Rectal smooth muscle tissue (tissue), 1 donor: ENCODE measurements at regions not wholly inside any gene's neighbourhood (a gene's known extent, or its start where the extent isn't known, plus 50 kb on each side); places are given as distances from the start of the nearest gene placed in this dataset.

ENCODE experiments used
- H3K27ac ChIP-seq: one replicate; pipeline ENCODE4 v1.7.0; 2013; ENCODE audit warnings: low read depth, low read length, inconsistent platforms
- H3K27me3 ChIP-seq: one replicate; pipeline ENCODE4 v1.7.0; 2013; ENCODE audit warnings: low read length; ENCODE audit not compliant: control insufficient read depth, insufficient read depth
- H3K36me3 ChIP-seq: one replicate; pipeline ENCODE4 v1.7.0; 2013; ENCODE audit warnings: low read length; ENCODE audit not compliant: control insufficient read depth, insufficient read depth
- H3K4me1 ChIP-seq: one replicate; pipeline ENCODE4 v1.7.0; 2013; ENCODE audit warnings: low read length; ENCODE audit not compliant: control insufficient read depth, insufficient read depth
- H3K4me3 ChIP-seq: one replicate; pipeline ENCODE4 v1.7.0; 2013; ENCODE audit warnings: low read length
- H3K9ac ChIP-seq: one replicate; pipeline ENCODE4 v1.7.0; 2013; ENCODE audit warnings: low read length

DNA sequence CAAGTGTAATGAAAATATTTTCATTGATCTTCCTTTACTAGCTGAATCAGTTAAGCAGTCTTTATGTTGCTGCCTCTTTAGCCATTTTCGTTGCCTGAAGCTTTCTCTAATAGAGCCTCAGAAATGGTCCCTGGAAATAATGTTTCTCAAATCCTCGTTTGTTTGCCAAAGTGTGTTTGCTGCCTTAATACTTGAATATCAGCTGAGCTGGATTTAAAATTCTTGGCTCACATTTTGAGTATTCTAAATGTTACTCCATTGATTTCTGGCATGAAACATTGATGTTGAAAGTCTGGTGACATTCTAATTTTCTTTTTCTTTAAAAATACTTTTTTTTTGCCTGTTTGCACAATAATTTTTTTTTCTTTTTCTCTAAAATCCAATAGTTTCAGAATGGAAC lies 84.6 kb upstream of the SERBP1 start:
- Histone ChIP-seq H3K27ac (no peak overlapping the region), H3K4me3 (no peak overlapping the region), H3K4me1 (no peaks in the 10 kb centered on the region), H3K36me3 (no peaks in the 10 kb centered on the region), H3K9ac (no peak overlapping the region), H3K27me3 (no peaks in the 10 kb centered on the region)

DNA sequence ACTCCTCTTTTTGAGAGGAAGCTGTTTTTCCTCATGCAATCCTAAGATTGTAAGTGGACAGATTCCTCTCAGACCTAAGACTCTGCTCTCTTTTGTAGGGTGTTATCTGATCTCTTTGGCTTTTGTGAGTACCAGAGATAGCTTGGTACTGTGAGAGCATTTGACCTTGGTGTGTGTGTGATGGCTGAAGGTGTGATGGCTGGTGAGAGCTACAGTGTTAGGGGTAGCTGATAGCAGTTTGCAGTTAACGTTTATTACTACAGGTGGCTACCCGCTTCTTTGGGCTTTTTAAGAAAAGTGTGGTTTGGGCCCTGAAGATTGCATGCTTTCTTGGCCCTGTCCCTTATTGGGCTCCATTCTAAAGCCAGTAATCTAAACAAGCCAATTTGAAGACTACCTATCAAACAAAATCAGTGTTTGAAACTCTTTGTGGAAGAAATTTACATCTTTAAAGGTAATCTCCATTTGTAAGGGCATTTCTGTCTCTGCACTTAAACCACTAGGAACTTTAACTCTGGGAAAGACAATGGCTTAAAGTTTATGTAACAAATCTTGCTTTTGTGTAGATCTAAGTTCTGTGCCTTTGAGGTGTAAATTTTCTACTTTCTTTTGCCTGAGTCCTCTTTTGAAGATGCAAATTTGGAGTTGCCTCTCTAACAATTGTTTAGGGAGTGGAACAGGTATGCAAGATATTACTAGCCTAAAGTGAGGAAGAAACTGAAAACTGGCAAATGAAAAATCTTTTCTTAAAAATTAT lies 85.3 kb upstream of the SERBP1 start:
- Histone ChIP-seq H3K27me3 (no peaks in the 10 kb centered on the region), H3K4me1 (no peaks in the 10 kb centered on the region), H3K9ac (no peak overlapping the region), H3K36me3 (no peaks in the 10 kb centered on the region), H3K4me3 (no peak overlapping the region), H3K27ac (no peak overlapping the region)

DNA sequence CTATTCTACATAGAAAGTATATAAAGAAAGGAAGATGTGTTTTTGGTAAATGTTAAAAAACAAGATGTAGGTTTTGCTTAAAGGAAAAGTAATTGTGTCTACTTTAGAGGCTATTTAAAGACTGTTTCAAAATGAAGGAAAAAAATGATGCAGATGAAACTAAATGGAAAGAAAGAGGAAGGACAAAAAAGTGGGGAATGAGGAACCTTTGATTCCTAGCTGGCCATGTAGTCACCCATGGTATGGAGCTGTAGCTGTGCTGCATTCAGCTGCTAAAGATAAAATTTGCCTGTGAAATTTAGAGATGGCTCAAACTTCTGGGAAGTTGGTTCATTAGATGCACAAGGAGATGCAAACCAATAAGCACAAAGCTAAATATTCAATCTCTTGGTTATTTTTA lies 86.8 kb upstream of the SERBP1 start:
- H3K27ac ChIP-seq: no peak overlapping the region
- H3K4me3 ChIP-seq: no peak overlapping the region
- H3K4me1 ChIP-seq: no peaks in the 10 kb centered on the region
- H3K36me3 ChIP-seq: no peaks in the 10 kb centered on the region
- no peaks in the 10 kb centered on the region for H3K27me3 ChIP-seq
- H3K9ac ChIP-seq: no peak overlapping the region

DNA sequence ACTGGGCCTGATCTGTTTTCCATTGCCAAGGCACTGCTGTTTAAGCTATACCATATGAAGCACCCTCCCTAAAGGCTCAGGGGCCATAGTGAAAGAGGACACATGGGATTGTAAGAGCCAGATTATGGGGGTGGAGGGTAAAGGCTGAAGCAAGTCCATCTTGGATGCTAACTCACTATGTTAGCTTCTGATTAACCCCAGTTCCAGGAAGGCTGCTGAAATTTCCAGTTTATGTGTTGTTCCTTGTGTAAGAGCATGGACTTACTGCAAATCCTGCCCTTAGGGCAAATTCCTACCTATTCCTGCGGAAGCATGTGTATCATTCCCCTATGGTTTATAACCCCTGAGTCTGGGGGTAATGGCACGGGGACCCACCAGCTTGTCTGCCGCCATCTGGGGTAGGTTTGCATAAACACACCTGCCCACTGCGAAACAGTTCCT lies 91.8 kb upstream of the SERBP1 start:
- Histone ChIP-seq H3K4me3 (no peak overlapping the region), H3K27me3 (no peaks in the 10 kb centered on the region), H3K4me1 (no peaks in the 10 kb centered on the region), H3K27ac (no peak overlapping the region), H3K9ac (no peak overlapping the region), H3K36me3 (no peaks in the 10 kb centered on the region)

DNA sequence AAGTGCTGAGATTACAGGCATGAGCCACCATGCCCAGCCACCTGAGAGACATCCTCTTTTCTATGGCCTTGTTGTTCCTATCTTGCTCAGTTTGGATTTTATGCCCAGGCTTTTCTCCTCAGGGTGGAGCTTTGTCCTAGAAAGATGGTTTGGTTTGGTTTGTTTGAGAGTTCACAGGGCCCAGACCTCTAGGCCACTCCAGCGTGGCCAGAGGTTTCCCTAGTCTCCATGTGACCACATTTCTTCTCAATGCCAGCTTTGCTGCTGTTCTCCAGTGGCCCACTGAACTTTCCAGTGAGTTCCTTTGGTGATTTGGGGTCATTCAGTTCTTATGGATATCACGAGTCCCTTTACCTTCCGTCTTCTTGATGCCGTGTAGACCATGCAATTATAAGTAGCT lies 92.6 kb upstream of the SERBP1 start:
- no peaks in the 10 kb centered on the region for H3K36me3 ChIP-seq
- no peak overlapping the region for H3K9ac ChIP-seq
- no peak overlapping the region for H3K4me3 ChIP-seq
- H3K27ac ChIP-seq: no peak overlapping the region
- no peaks in the 10 kb centered on the region for H3K4me1 ChIP-seq
- H3K27me3 ChIP-seq: no peaks in the 10 kb centered on the region

DNA sequence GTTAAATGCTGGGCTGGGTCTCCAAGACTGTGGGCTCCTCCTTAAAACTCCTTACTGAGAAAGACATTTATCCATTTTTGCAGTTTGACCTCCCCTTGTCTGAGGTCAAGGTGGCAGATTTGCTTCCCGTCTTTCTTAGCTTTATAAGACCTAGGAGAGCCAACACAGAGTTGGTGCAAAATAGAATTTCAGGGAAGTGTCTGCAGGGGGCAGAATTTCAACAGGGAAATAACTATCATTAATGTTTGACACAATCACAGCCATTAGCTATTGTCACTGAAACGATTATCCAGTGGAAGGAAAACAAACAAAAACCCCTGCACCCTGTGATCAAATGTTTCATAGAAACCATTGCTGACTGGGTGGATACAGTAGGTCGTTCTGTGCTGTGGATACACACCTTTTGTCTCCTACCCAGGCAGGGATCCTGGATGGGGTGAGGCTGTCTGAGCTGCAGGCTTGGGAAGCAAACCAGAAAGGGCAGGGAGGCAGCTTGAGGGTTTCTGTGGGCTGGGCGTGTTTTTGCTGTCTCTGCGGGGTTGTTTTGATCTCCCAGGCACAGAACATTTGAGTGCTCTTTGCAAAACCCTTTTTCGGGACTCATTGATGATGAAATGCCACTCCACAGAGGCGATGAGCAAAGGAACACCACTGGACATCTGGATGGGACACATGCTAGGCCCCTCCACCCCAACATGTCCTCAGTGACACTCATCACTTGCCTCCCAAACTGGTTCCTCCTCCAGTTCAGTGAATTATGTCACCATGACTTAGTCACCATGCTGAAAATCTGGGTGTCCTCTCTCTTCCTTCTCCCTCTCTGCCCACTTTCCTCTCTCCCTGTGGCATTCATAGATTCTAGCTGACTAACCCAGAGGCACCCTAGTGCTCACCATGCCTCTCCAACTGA lies 94.2 kb upstream of the SERBP1 start:
- Histone ChIP-seq H3K27me3 (no peaks in the 10 kb centered on the region), H3K9ac (no peak overlapping the region), H3K36me3 (no peaks in the 10 kb centered on the region), H3K4me3 (no peak overlapping the region), H3K4me1 (no peaks in the 10 kb centered on the region), H3K27ac (no peak overlapping the region)

DNA sequence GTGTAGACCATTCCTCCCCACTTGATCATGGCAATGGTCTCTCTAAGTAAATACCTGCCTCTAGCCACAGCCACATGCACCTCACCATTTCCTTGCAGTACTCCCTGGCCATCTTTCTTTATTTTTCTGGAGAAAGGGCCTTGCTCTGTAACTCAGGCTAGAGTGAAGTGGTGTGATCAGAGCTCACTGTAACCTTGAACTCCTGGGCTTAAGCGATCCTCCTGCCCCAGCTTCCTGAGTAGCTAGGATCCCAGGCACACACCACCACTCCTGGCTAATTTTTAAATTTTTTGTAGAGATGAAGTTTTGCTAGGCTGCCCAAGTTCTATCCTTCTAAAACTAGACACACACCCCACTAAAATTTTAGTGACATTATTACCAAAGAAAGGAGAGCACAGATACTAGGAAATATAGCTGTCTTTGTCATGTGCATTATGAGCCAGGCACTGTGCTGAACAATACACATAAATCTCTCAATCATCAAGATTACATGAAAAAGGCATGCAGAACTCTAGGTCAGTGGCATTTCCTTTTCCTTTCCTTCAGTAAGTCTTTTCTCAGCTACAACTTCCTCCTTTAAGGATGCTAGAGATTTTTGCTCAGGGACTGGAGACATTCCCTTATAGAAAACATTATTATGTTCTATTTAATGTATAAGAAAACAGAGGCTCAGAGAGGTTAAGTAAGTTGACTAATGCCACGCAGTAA lies 95.0 kb upstream of the SERBP1 start:
- H3K27ac ChIP-seq: no peak overlapping the region
- no peaks in the 10 kb centered on the region for H3K27me3 ChIP-seq
- no peaks in the 10 kb centered on the region for H3K36me3 ChIP-seq
- no peak overlapping the region for H3K9ac ChIP-seq
- no peak overlapping the region for H3K4me3 ChIP-seq
- H3K4me1 ChIP-seq: no peaks in the 10 kb centered on the region

DNA sequence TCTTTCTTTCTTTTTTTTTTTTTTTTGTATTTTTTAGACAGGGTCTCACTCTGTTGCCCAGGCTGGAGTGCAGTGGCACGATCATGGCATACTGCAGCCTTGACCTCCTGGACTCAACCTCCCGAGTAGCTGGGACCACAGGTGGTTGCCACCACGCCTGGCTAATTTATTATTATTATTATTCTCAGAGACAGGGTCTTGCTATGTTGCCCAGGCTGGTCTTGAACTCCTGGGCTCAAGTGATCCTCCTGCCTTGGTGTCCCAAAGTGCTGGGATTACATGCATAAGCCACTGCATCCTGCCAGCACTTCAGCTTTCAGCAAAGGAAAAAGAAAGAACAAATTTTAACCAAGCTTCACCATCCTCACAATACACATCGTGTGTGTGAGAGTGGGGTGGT lies 97.9 kb upstream of the SERBP1 start:
- no peak overlapping the region for H3K27ac ChIP-seq

DNA sequence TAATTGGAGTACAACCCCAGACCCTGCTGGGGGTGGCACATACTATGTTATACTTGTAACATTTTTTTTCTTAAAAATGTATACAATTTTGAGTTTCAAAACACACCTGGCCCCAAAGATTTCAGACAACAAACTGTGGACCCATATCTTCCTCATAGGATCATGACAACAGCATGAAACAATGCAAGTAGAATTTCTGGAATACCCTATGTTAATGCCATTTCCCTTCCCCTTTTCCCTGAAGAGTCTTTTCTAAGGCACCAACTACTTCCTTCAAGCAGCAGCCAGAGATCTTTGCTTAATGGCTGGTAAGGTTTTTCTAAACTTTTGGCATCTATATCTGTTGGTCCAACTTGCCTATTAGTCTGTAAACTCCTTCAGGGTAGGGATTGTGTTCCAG lies 99.9 kb upstream of the SERBP1 start:
- Histone ChIP-seq H3K27me3 (no peaks in the 10 kb centered on the region), H3K4me1 (no peaks in the 10 kb centered on the region), H3K27ac (no peak overlapping the region)

More for the DNA sequence above, 97.9 kb upstream of the SERBP1 start:
- no peaks in the 10 kb centered on the region for H3K4me1 ChIP-seq
- no peaks in the 10 kb centered on the region for H3K36me3 ChIP-seq
- H3K4me3 ChIP-seq: no peak overlapping the region
- H3K27me3 ChIP-seq: no peaks in the 10 kb centered on the region
- H3K9ac ChIP-seq: no peak overlapping the region

DNA sequence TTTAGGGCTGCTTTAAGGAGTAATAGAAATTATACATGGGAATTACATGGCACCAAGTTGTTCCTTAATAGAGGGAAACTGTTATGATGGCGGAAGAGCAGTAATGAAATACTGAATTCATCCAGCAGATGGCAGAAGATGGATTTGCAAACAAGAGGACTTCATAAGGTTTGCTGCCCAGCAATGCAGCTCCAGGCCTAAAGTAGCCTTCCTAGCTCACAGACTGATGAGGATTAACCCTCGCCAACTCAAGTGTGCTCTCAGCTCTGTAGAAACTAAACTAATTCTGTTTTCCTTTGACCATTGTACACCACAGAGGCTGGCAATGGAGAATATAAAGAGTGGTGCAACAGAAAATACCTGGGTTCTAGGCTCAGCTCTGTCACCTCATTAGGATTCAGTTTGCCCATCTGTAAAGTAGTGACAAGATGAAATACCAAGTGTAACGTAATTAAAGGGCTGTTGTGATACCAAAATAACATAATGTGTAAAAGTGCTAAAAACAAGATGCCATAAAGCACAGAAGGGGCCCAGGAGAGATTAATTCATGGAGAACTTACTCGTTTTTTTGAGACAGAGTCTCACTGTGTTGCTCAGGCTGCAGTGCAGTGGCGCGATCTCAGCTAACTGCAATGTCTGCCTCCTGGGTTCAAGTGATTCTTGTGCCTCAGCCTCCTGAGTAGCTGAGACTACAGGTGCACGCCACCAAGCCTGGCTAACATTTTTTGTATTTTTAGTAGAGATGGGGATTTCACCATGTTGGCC lies 102.4 kb upstream of the SERBP1 start:
- H3K9ac ChIP-seq: no peak overlapping the region
- no peaks in the 10 kb centered on the region for H3K4me1 ChIP-seq
- H3K27me3 ChIP-seq: no peaks in the 10 kb centered on the region
- no peak overlapping the region for H3K27ac ChIP-seq
- no peaks in the 10 kb centered on the region for H3K36me3 ChIP-seq
- no peak overlapping the region for H3K4me3 ChIP-seq

More for the DNA sequence above, 99.9 kb upstream of the SERBP1 start:
- H3K36me3 ChIP-seq: no peaks in the 10 kb centered on the region
- H3K4me3 ChIP-seq: no peak overlapping the region
- no peak overlapping the region for H3K9ac ChIP-seq

DNA sequence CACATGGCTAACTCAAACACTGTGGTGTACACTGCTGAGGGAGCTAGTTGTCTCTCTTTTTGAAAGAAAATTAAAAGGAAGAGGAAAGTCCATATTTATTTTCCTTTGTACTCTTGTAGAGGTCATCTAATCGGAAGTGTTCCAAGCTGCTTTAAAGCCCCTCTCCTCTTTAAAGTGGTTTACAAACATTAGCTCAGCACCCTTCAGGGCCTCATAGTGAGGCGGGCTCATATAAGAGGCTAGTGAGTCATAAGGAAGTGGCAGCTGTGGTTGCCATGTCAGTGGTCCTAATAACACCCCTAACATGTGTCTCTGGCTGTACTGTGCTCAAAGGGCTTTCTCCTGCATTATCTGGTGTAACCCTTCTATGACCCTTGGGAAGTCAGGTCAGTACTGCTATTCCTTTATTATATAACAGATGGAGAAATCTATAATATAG lies 104.4 kb upstream of the SERBP1 start:
- no peaks in the 10 kb centered on the region for H3K27me3 ChIP-seq
- H3K36me3 ChIP-seq: no peaks in the 10 kb centered on the region
- H3K9ac ChIP-seq: no peak overlapping the region
- no peaks in the 10 kb centered on the region for H3K4me1 ChIP-seq
- H3K4me3 ChIP-seq: no peak overlapping the region
- H3K27ac ChIP-seq: no peak overlapping the region

DNA sequence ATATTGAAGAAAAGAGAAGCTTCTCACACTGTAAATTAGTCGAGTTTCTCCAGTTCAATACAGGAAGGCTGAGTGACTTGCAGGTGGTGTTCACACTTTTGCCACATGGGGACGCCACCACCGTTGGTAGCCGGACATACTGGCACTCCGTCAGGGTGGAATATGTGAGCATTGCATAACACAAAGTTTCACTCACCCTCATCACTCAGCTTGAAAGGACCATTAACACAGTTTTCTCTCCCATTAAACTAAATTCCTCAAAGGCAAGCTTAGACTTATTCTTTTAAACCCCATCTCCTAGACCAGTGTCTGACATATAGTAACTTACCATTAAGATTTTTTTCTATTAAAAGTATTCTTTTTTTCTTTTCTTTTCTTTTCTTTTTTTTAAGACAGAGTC lies 105.3 kb upstream of the SERBP1 start:
- Histone ChIP-seq H3K36me3 (no peaks in the 10 kb centered on the region), H3K9ac (no peak overlapping the region), H3K27ac (no peak overlapping the region), H3K4me3 (no peak overlapping the region), H3K27me3 (no peaks in the 10 kb centered on the region), H3K4me1 (no peaks in the 10 kb centered on the region)
